ENCODE measurements at regions not wholly inside any gene's neighbourhood (a gene's known extent, or its start where the extent isn't known, plus 50 kb on each side); places are given as distances from the start of the nearest gene placed in this dataset.

DNA sequence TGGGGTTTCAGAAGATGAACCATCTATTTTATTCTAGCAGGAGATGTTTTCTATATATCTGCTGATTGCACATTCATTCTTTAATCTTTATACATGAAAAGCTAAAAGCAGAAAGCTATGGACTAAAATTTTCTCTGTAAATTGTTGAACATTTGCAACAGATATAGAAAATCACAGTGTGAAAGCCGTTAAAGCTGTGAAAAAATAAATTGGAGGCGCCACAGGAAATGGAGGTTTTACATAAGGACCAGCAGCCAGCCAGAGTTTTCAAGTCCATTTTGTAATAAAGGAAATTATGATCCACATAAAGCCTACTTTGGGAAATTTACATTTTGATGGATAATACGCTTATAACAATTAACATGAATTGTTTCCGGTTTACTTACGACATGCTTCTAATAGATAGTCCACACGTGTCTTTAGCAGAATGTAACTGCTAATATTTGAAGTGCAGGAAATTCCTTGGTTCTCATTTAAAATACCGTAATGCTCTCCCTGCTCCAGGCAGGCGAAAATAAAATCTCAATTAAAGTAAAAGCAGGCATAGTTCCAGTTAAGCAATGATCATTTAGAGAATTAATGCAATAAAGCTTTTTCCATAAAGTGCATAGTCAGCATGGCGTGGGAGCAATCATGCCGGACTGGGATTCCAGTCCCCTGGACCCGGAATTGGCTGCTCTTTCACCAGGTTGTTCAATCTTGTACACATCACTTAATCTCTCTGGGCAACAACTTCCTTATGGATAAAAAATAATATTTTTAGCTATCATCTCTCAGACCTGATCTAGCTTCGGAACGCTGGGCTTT, 445.4 kb downstream of the ZNF608 start:
- intact Hi-C loops (cut with DNase I; ENCODE audit: low total_unique reads), result no loop called here
- WGBS, 2 donors, result 84 to 90% methylated on average over 13 of the region's 13 CpGs
- no peak for TF ChIP-seq POLR2A (IDR thresholded peaks at IDR 0.05)
- TF ChIP-seq, protein P1, sequence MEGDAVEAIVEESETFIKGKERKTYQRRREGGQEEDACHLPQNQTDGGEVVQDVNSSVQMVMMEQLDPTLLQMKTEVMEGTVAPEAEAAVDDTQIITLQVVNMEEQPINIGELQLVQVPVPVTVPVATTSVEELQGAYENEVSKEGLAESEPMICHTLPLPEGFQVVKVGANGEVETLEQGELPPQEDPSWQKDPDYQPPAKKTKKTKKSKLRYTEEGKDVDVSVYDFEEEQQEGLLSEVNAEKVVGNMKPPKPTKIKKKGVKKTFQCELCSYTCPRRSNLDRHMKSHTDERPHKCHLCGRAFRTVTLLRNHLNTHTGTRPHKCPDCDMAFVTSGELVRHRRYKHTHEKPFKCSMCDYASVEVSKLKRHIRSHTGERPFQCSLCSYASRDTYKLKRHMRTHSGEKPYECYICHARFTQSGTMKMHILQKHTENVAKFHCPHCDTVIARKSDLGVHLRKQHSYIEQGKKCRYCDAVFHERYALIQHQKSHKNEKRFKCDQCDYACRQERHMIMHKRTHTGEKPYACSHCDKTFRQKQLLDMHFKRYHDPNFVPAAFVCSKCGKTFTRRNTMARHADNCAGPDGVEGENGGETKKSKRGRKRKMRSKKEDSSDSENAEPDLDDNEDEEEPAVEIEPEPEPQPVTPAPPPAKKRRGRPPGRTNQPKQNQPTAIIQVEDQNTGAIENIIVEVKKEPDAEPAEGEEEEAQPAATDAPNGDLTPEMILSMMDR (IDR thresholded peaks at IDR 0.05), result no peak
- H3K4me3 ChIP-seq (ENCODE audit: low read depth, poor library complexity, severe bottlenecking), result no peak overlapping the region
- DNase-seq (ENCODE audit: low spot score in 2 of 2), result no peak

DNA sequence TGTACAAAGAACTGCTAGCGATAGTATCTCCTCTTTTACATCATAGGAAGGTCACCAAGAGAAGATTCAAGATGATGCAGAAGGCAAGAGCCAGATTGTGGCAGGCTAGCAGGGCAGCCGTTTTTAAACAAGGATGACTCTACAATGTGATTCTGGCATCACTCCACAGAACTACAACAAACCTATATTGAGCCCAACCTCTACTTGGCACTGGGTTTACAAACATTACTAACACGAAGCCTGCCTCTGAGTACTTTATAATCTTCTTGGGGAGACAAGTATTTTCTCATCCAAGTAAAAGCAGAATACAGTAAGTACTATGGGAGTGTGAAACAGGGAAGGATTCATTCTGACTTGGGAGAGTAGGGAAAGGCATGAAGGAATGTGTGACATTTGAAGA, 448.6 kb downstream of the ZNF608 start:
- no peak for DNase-seq (ENCODE audit: low spot score in 2 of 2)
- 48 to 53% methylated on average over 3 of the region's 3 CpGs for WGBS, 2 donors
- TF ChIP-seq POLR2A (IDR thresholded peaks at IDR 0.05), result no peak
- H3K4me3 ChIP-seq (ENCODE audit: low read depth, poor library complexity, severe bottlenecking), result no peak overlapping the region
- intact Hi-C loops (cut with DNase I; ENCODE audit: low total_unique reads), result no loop called here

DNA sequence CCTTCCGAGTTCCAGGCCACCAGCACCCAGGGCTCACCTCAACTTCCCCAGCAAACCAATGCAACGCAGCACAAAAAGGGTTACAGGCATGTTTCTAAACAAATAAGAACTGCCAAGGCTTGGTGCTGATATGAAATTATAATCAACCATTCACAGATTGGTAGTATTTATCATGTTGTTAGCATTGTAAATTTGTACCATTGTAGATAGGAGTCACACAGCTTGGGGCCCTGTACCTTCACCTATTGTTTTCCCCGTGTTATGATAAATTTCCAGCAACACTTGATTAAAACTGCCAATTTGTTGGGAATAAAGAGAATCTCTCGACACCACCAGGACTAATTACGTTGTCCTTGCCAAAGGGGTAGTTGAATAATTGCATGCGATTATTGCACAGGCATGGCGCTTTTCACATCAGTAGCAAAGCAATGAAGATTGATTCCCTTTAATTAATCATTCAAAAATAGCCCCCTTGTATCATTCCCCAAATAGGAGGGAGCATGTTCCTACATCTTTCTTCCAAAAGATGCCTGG, 454.1 kb downstream of the ZNF608 start:
- TF ChIP-seq, protein P1 (IDR thresholded peaks at IDR 0.05), result no peak
- no peak for TF ChIP-seq POLR2A (IDR thresholded peaks at IDR 0.05)
- intact Hi-C loops (cut with DNase I; ENCODE audit: low total_unique reads), result no loop called here
- WGBS, 2 donors, result 83 to 88% methylated on average over 7 of the region's 7 CpGs
- H3K4me3 ChIP-seq (ENCODE audit: low read depth, poor library complexity, severe bottlenecking), result no peak overlapping the region
- DNase-seq (ENCODE audit: low spot score in 2 of 2), result no peak

DNA sequence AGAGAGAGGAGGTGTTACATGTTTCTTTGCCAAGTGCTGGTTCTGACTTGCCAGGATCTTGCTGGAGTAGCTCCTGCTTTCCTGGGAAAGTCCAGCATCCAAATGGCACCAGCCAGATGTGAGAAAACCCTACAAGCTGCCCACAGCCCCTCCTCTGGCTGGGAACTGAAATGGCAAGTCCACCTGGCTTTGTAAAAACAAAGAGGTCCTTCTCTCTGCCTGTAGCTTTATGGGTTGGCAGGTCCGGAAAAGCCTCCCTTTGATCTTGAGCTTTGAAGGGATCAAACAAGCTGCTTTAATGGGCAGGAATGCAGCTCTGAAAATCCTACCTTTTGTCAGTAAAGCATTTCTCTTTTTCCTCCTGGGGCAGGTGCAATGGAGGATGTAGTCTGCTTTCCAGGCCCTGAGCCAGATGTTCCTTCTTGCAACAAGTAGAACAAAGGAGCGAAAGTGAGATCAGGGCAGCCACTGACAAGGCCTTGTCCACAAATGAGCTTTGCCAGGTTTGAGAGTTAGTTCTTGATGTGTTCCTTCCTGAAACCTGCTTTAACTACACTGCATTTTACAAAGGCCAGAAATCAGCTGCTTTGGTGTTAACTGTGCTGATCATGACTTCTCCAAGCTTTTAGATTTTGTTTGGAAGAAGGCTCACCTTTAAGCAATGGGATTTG, 456.7 kb downstream of the ZNF608 start:
- DNase-seq (ENCODE audit: low spot score in 2 of 2), result no peak
- 42 to 64% methylated on average over 2 of the region's 2 CpGs for WGBS, 2 donors
- intact Hi-C loops (cut with DNase I; ENCODE audit: low total_unique reads), result no loop called here
- H3K4me3 ChIP-seq (ENCODE audit: low read depth, poor library complexity, severe bottlenecking), result no peak overlapping the region
- TF ChIP-seq, protein P1 (IDR thresholded peaks at IDR 0.05), result no peak
- TF ChIP-seq POLR2A (IDR thresholded peaks at IDR 0.05), result no peak

DNA sequence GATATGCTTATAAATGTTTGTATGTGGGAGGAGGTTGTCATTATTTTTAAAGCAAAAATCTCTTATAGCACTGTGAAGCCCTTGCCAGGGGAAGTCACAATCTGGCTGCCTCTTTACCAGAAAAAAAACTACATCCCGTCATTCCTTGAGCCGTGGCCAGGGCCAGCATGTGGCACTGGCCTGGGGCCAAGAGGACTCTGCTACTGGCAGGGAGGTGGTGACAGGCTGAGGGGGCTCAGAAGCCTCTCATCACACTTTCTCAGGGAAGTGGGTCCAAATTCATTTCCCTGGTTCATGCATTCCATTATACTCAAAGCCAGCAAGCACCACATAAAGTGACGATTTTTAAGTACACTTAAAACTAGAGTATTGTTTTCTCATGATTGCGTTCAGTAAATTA, 457.3 kb downstream of the ZNF608 start:
- H3K4me3 ChIP-seq (ENCODE audit: low read depth, poor library complexity, severe bottlenecking), result no peak overlapping the region
- intact Hi-C loops (cut with DNase I; ENCODE audit: low total_unique reads), result no loop called here
- DNase-seq (ENCODE audit: low spot score in 2 of 2), result no peak
- TF ChIP-seq, protein P1 (IDR thresholded peaks at IDR 0.05), result no peak
- TF ChIP-seq POLR2A (IDR thresholded peaks at IDR 0.05), result no peak
- WGBS, 2 donors, result 22 to 27% methylated on average over 4 of the region's 4 CpGs

DNA sequence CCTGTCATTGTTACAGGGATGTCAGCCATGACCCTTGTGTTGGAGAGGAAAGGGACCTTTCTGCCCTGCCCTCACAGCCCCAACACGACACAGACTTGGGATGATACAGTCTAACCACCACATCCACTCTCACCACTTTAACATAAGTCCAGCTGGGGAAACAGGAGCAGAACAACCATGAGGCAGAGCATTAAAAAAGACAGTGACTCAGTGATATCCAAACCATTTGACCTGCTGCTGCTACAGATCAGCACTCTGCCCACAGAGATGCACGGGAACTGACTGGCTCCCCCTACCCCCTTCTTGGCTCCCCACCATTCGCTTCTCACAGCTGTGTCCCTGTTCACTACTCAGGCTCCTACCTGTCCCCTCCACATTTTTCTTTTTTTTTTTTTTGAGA, 458.6 kb downstream of the ZNF608 start:
- no peak for DNase-seq (ENCODE audit: low spot score in 2 of 2)
- intact Hi-C loops (cut with DNase I; ENCODE audit: low total_unique reads), result no loop called here
- 89 to 99% methylated on average over 3 of the region's 3 CpGs for WGBS, 2 donors

More for the DNA sequence above, 458.6 kb downstream of the ZNF608 start:
- no peak overlapping the region for H3K4me3 ChIP-seq (ENCODE audit: low read depth, poor library complexity, severe bottlenecking)
- TF ChIP-seq, protein P1 (IDR thresholded peaks at IDR 0.05), result no peak
- TF ChIP-seq POLR2A (IDR thresholded peaks at IDR 0.05), result no peak

All from lower leg skin (tissue), 4 donors.